AG10803 (cell line): ENCODE measurements at regions not wholly inside any gene's neighbourhood (a gene's known extent, or its start where the extent isn't known, plus 50 kb on each side); places are given as distances from the start of the nearest gene placed in this dataset.

Experiments used
- DNase-seq: peaks from one replicate; pipeline ENCODE4 v3.0.0; 2010; ENCODE audit warnings: low read depth
- H3K4me3 ChIP-seq: 2 replicates; pipeline ENCODE4 v1.5.1; 2011; ENCODE audit warnings: mild to moderate bottlenecking, low read length, control low read depth
- TF ChIP-seq, protein P1 (sequence below): conservative IDR thresholded peaks from 2 replicates; pipeline ENCODE4 v1.5.1; 2011; ENCODE audit warnings: mild to moderate bottlenecking, low read length, control low read depth, inconsistent platforms

DNA sequence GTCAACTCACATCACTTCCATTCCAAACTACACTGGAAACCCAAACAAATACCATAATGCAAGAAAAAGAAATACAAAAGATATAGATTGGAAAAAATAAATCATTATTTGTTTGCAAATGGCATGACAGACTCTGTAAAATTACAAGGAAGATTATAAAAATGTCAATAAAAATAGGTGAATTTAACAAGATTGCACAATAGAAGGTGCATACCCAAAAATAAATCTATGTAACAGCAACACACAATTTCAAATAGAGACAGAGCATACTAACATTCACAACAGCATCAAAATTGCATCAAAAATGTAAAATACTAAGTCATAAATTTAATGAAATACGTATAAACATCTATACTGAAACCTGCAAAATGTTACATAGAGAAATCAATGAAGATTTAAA, 1140.0 kb upstream of the GJE1 start:
- TF ChIP-seq, protein P1, sequence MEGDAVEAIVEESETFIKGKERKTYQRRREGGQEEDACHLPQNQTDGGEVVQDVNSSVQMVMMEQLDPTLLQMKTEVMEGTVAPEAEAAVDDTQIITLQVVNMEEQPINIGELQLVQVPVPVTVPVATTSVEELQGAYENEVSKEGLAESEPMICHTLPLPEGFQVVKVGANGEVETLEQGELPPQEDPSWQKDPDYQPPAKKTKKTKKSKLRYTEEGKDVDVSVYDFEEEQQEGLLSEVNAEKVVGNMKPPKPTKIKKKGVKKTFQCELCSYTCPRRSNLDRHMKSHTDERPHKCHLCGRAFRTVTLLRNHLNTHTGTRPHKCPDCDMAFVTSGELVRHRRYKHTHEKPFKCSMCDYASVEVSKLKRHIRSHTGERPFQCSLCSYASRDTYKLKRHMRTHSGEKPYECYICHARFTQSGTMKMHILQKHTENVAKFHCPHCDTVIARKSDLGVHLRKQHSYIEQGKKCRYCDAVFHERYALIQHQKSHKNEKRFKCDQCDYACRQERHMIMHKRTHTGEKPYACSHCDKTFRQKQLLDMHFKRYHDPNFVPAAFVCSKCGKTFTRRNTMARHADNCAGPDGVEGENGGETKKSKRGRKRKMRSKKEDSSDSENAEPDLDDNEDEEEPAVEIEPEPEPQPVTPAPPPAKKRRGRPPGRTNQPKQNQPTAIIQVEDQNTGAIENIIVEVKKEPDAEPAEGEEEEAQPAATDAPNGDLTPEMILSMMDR, result no peak
- no peak for DNase-seq
- H3K4me3 ChIP-seq, result no peak overlapping the region

DNA sequence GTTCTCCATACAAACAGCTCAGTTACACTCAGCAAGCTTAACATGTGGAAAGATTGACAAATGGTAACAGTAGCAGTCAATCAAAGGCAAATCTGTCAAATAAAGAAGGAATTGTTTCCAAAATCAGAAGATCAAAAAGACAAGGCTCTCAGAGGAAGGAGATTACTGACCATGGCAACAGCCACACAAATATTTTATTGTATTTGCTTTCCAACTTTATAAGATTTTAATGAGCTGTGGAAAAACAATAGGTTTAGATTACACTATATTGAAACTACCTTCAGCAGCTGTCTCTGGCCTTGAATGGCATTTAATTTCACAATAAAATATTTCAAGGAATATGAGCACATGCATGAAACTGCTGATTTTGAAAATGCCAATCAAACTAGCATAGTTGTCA, 1143.9 kb upstream of the GJE1 start:
- H3K4me3 ChIP-seq, result no peak overlapping the region
- TF ChIP-seq, protein P1, result no peak
- DNase-seq, result peak; percentile 36

DNA sequence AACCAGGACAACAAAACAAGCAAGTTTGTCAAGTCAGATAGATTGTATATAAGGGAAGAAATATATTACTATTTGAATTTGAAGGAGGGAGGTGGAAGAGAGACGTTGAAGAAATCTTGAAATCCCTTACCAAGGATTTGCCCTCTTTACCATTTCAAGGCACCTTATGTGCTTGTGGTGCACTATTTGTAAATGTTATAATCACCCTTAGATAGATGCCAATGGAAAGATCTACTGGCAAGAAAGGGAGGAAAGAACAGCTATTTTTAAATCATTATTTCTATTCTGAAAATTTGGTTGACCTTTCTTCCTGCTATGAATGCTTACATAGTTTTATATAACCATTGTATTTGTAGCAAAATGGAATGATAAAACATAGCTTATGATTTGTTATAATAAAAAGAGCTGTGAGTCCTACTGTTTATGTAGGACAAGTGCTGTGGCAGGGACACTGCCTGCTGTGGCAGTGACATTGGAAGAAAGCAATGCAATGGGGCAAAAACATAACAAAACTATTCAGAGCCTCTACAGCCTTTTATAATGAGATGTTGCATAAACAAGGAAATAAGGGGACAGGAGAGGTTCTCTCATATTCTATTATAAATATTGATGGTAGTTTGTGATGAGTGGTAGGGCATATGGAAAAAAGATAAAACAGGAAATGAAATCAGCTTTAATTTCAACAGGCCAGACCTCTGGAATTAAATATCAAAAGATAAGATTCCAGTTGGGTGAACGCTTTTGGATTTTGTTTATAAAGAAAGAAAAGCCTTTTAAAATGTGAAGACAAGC, 1145.2 kb upstream of the GJE1 start:
- DNase-seq, result no peak

DNA sequence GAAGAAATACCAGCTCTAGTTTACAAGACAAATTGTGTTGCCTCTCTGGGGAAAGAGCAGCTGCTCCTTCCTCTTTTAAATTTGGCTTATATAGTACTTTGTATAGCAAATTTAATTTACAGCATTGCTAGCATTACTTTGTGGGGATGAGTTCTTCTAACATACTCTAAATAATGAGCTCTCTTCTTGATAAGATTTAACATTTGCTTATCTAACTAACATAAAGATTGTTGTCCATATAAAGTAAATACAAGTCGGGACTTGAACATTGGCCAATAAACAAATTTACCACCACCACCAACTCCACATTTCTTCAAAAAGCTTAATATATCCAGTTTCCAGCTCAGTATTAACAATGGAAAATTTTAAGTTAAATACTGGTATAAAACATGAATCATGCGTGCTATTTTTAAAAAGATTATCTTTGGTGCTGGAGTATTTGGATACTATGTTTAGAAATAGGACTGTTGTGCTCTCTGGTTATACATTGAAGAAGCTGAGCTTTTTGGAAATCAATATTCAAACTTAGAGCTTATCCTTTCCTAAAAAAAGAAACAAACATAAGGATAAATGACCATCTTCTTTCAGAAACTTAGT, 1146.9 kb upstream of the GJE1 start:
- TF ChIP-seq, protein P1, result no peak
- no peak for DNase-seq
- no peak overlapping the region for H3K4me3 ChIP-seq

More for the DNA sequence above, 1145.2 kb upstream of the GJE1 start:
- H3K4me3 ChIP-seq, result no peak overlapping the region
- TF ChIP-seq, protein P1, result no peak

DNA sequence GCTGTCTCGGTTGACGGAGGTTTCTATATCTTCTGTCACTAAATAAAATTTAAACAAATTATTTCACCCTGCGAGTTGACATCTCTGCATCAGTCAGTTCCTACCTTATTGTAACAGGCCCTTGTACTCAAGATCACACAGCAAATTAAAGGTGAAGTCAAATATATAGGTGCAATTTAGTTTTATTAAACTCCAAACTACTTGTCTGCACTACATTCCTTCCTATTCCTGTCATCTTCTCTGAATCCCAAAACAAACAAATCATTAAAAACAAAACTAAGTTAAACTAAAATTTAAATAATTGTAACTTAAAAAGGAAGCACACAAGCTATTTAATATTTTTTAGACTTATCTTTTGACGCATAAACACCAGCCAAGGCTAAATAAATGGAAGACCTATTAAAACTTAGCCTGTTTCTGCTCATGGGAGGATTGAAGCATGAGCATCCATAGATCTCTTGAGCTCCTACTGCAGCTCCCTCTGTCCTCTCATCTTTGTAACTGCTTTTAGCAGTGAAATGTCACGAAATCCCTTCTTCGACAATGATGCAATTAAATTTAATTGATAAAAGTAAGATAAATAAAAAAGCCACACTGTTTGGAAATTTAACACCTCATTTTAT, 1152.3 kb upstream of the GJE1 start:
- TF ChIP-seq, protein P1, result peak; percentile 27; the same call in 1 of the 2 replicates

DNA sequence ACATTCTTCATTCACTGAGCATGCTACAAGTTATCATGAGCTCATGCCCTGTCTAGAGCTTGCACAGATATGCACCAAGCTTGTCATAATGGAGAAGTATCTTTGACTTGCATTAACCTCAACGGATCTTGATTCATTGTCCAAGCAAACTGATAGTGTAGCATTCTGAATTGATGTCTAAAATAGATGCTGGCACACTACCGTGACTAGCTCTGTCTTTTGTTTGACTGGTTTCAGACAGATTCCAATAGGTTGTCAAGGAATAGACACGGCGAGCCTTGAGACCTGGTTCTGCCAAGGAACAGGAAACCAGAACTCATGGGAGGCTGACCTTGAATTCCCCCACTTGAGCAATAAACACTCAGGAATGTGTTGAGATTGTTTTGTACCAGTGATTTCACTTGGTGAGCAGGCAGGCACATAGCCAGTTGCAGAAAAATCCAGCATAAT, 1153.1 kb upstream of the GJE1 start:
- peak; percentile 95 for DNase-seq
- TF ChIP-seq, protein P1, result no peak
- H3K4me3 ChIP-seq, result no peak overlapping the region

More for the DNA sequence above, 1152.3 kb upstream of the GJE1 start:
- DNase-seq, result peak; percentile 19
- no peak overlapping the region for H3K4me3 ChIP-seq
